ENCODE measurements at regions not wholly inside any gene's neighbourhood (a gene's known extent, or its start where the extent isn't known, plus 50 kb on each side); places are given as distances from the start of the nearest gene placed in this dataset.

DNA sequence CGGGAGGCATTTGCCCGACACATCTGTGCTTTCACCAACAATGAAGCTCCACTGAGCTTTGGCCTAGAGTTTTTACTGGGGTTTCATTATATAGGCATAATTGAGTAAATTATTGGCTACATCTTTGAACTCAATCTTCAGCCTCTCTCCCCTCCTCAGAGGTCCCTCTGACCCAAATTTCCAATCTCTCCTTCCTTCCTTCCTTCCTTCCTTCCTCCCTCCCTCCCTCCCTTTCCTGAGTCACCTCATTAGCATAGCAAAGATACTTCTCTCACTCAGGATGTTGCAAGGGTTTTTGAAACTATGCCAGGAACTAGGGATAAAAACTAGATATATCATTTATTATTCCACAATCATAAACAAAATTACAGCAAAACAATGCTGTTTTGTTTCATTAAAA, 202.8 kb upstream of the PRNP start:
- TF ChIP-seq, protein P1, sequence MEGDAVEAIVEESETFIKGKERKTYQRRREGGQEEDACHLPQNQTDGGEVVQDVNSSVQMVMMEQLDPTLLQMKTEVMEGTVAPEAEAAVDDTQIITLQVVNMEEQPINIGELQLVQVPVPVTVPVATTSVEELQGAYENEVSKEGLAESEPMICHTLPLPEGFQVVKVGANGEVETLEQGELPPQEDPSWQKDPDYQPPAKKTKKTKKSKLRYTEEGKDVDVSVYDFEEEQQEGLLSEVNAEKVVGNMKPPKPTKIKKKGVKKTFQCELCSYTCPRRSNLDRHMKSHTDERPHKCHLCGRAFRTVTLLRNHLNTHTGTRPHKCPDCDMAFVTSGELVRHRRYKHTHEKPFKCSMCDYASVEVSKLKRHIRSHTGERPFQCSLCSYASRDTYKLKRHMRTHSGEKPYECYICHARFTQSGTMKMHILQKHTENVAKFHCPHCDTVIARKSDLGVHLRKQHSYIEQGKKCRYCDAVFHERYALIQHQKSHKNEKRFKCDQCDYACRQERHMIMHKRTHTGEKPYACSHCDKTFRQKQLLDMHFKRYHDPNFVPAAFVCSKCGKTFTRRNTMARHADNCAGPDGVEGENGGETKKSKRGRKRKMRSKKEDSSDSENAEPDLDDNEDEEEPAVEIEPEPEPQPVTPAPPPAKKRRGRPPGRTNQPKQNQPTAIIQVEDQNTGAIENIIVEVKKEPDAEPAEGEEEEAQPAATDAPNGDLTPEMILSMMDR (IDR thresholded peaks at IDR 0.05): no peak
- no peak for TF ChIP-seq POLR2A (IDR thresholded peaks at IDR 0.05)

Data from right lobe of liver (tissue), 4 donors.